ENCODE measurements at regions not wholly inside any gene's neighbourhood (a gene's known extent, or its start where the extent isn't known, plus 50 kb on each side); places are given as distances from the start of the nearest gene placed in this dataset.
A peak's percentile ranks its signal among the peaks of the same experiment; 100 is the strongest.
"Not testable (repeated sequence)": the region's sequence is repeated elsewhere in the genome, so short reads cannot be mapped to it uniquely, and the experiment has no call there.

GRCh38 chr4:14893713-14894112, 108.6 kb upstream of the CPEB2 start:
- ATAC-seq, result no peak
- intact Hi-C loops (cut with DNase I), result no loop called here

GRCh38 chr4:14894392-14895292, 107.6 kb upstream of the CPEB2 start:
- DNase-seq (no peak), ATAC-seq (no peak)
- intact Hi-C loops (cut with DNase I), result no loop called here

More at GRCh38 chr4:14893713-14894112, 108.6 kb upstream of the CPEB2 start:
- DNase-seq, result no peak

- intact Hi-C loops (cut with DNase I), result no loop called here
- DNase-seq, result no peak
- ATAC-seq, result no peak
Observed at GRCh38 chr4:14896656-14897175, 105.6 kb upstream of the CPEB2 start.

GRCh38 chr4:14897217-14897616, 105.1 kb upstream of the CPEB2 start:
- intact Hi-C loops (cut with DNase I), result no loop called here
- DNase-seq (no peak), ATAC-seq (no peak)

GRCh38 chr4:14898989-14899388, 103.3 kb upstream of the CPEB2 start:
- intact Hi-C loops (cut with DNase I), result no loop called here
- no peak for ATAC-seq
- DNase-seq, result no peak

- intact Hi-C loops (cut with DNase I), result no loop called here
- ATAC-seq (no peak), DNase-seq (no peak)
Observed at GRCh38 chr4:14902342-14902741, 99.9 kb upstream of the CPEB2 start.

GRCh38 chr4:14903321-14903720, 99.0 kb upstream of the CPEB2 start:
- intact Hi-C loops (cut with DNase I), result no loop called here
- ATAC-seq (no peak), DNase-seq (no peak)

- DNase-seq (no peak), ATAC-seq (no peak)
- intact Hi-C loops (cut with DNase I), result no loop called here
Observed at GRCh38 chr4:14906805-14907204, 95.5 kb upstream of the CPEB2 start.

- intact Hi-C loops (cut with DNase I), result no loop called here
- DNase-seq (no peak), ATAC-seq (no peak)
Observed at GRCh38 chr4:14908635-14909034, 93.6 kb upstream of the CPEB2 start.

- ATAC-seq (peak; percentile 66 to 88), DNase-seq (no peak)
- intact Hi-C loops (cut with DNase I), result loop anchor here (10.0 kb wide), 2 partner anchors 76 to 286 kb away; no protein-coding TSS in a partner anchor
Observed at GRCh38 chr4:14910411-14910810, 91.9 kb upstream of the CPEB2 start.

GRCh38 chr4:14912426-14912825, 89.9 kb upstream of the CPEB2 start:
- no peak for ATAC-seq
- no peak for DNase-seq
- intact Hi-C loops (cut with DNase I), result loop anchor here (10.0 kb wide), 2 partner anchors 78 to 288 kb away; no protein-coding TSS in a partner anchor

GRCh38 chr4:14915018-14915417, 87.3 kb upstream of the CPEB2 start:
- ATAC-seq (no peak), DNase-seq (no peak)
- intact Hi-C loops (cut with DNase I), result loop anchor here (5.0 to 10.0 kb wide), 4 partner anchors 78 to 290 kb away; partner anchors contain the start of gene CPEB2 (in 1 of the 2)

- intact Hi-C loops (cut with DNase I), result loop anchor here (5.0 to 10.0 kb wide), 4 partner anchors 79 to 292 kb away; partner anchors contain the start of gene CPEB2 (in 1 of the 2)
- DNase-seq, result peak; percentile 33
- peak; percentile 88 to 93 for ATAC-seq
Observed at GRCh38 chr4:14916554-14917297, 85.6 kb upstream of the CPEB2 start.

GRCh38 chr4:14917298-14917633, 85.0 kb upstream of the CPEB2 start:
- DNase-seq, result no peak
- peak; percentile 45 to 58 for ATAC-seq
- intact Hi-C loops (cut with DNase I), result loop anchor here (5.0 to 10.0 kb wide), 4 partner anchors 80 to 292 kb away; partner anchors contain the start of gene CPEB2 (in 1 of the 2)

GRCh38 chr4:14918336-14918735, 83.9 kb upstream of the CPEB2 start:
- intact Hi-C loops (cut with DNase I), result loop anchor here (5.0 to 10.0 kb wide), 4 partner anchors 81 to 294 kb away; partner anchors contain the start of gene CPEB2 (in 1 of the 2)
- DNase-seq (no peak), ATAC-seq (no peak)

GRCh38 chr4:14919785-14920184, 82.5 kb upstream of the CPEB2 start:
- no peak for DNase-seq
- intact Hi-C loops (cut with DNase I), result loop anchor here (5.0 to 10.0 kb wide), 4 partner anchors 82 to 295 kb away; partner anchors contain the start of gene CPEB2 (in 1 of the 2)
- no peak for ATAC-seq

GRCh38 chr4:14920237-14920636, 82.0 kb upstream of the CPEB2 start:
- intact Hi-C loops (cut with DNase I), result no loop called here

GRCh38 chr4:14920759-14921320, 81.4 kb upstream of the CPEB2 start:
- DNase-seq (no peak), ATAC-seq (no peak)
- intact Hi-C loops (cut with DNase I), result no loop called here

More at GRCh38 chr4:14920237-14920636, 82.0 kb upstream of the CPEB2 start:
- ATAC-seq (no peak), DNase-seq (no peak)

GRCh38 chr4:14921781-14922180, 80.5 kb upstream of the CPEB2 start:
- ATAC-seq; intact Hi-C loops (cut with DNase I); DNase-seq: not testable (repeated sequence)

All from left cardiac atrium (tissue), 4 donors.